AG09309 (cell line): ENCODE measurements at regions not wholly inside any gene's neighbourhood (a gene's known extent, or its start where the extent isn't known, plus 50 kb on each side); places are given as distances from the start of the nearest gene placed in this dataset.
"Not testable (repeated sequence)": the region's sequence is repeated elsewhere in the genome, so short reads cannot be mapped to it uniquely, and the experiment has no call there.

Experiments used
- DNase-seq: peaks from one replicate; pipeline ENCODE4 v3.0.0-alpha.2; 2010; ENCODE audit warnings: low read depth
- H3K4me3 ChIP-seq: 2 replicates; pipeline ENCODE4 v1.5.1; 2011; ENCODE audit warnings: mild to moderate bottlenecking, low read depth, low read length, moderate library complexity; ENCODE audit not compliant: control insufficient read depth
- TF ChIP-seq, protein P1 (sequence below): IDR thresholded peaks from 2 replicates; pipeline ENCODE4 v1.5.1; 2011; ENCODE audit warnings: mild to moderate bottlenecking, low read depth, low read length, inconsistent platforms; ENCODE audit not compliant: insufficient read depth, control insufficient read depth; ENCODE audit errors: missing control alignments

DNA sequence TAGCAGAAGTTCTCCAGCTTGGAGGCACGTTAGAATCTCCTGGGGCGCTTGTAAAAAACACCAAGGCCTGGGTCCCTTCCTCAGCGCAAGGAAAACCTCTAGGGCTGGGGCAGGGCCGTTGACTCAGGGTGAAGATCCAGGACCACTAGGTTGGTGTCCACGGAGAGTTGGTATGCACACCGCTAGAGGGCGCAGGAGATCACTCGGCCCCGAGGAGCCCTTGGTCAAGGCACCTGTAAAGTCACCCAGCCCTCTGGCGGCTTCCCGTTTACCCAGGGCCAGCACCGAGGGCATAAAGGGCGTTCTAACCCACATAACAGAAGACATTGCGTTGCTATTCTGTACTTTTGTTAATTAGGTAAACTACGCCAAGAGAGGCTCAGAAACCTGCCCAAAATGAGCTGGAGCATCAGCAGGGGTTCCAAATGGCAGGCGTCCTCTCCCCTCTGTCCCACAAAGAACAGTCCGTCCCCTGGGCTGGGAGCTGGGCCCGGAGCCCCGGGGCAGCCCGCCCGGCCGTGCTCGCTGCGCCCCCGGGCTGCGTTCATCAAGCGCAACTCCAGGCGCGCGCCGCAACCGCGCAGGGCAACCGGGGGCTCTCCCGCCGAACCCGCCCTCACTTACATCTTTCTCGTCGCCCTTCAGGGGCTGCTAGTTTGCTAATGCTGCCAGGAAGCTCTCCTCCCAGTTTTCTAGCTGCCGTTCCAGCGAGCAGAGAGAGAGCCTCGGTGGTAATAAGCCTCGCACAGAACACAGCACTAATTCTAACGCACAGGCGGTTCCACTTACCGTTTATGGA, 332.1 kb downstream of the ARRDC4 start:
- H3K4me3 ChIP-seq, result no peak overlapping the region
- TF ChIP-seq, protein P1, sequence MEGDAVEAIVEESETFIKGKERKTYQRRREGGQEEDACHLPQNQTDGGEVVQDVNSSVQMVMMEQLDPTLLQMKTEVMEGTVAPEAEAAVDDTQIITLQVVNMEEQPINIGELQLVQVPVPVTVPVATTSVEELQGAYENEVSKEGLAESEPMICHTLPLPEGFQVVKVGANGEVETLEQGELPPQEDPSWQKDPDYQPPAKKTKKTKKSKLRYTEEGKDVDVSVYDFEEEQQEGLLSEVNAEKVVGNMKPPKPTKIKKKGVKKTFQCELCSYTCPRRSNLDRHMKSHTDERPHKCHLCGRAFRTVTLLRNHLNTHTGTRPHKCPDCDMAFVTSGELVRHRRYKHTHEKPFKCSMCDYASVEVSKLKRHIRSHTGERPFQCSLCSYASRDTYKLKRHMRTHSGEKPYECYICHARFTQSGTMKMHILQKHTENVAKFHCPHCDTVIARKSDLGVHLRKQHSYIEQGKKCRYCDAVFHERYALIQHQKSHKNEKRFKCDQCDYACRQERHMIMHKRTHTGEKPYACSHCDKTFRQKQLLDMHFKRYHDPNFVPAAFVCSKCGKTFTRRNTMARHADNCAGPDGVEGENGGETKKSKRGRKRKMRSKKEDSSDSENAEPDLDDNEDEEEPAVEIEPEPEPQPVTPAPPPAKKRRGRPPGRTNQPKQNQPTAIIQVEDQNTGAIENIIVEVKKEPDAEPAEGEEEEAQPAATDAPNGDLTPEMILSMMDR, result peak; percentile 67
- DNase-seq, result no peak

DNA sequence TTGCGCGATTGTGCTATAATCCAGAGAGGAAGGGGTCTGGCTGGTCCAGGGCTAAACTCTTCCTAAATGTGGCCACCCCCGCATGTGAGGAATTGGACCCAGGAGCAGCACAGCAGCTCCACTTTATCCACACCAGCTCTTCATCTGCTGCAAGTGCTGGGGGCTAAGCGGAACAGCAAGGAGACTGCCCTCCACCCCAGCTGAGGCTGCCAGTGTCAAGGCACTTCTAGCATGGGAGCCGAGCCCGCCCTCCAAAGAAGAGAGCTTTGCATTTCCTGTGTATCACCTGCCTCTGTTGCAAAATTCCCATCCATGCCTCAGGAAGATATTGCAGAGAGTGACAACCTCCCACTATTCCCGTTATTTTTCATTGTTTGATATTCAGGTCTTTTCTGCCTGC, 333.6 kb downstream of the ARRDC4 start:
- no peak for DNase-seq
- TF ChIP-seq, protein P1, result no peak
- no peak overlapping the region for H3K4me3 ChIP-seq

DNA sequence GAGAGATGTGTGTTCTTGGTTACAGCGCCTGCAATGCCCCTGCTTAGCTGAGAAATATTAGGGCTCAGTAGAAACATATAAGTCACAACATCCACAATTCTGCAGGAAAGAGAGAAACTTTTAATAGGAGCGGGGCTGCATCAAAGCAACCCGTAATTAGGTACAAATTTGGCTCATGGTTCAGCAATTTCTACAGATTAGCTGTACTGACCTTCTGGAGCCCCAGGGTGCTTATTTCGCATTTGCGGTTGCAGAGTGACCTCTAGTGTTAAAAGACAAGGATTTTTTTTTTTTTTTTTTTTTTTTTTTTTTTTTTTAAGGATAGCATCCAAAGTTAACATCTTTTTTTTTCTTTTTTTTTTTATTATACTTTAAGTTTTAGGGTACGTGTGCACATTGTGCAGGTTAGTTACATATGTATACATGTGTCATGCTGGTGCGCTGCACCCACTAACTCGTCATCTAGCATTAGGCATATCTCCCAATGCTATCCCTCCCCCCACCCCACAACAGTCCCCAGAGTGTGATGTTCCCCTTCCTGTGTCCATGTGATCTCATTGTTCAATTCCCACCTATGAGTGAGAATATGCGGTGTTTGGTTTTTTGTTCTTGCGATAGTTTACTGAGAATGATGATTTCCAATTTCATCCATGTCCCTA, 334.7 kb downstream of the ARRDC4 start:
- not testable (repeated sequence) for H3K4me3 ChIP-seq, DNase-seq
- TF ChIP-seq, protein P1, result peak; percentile 44

DNA sequence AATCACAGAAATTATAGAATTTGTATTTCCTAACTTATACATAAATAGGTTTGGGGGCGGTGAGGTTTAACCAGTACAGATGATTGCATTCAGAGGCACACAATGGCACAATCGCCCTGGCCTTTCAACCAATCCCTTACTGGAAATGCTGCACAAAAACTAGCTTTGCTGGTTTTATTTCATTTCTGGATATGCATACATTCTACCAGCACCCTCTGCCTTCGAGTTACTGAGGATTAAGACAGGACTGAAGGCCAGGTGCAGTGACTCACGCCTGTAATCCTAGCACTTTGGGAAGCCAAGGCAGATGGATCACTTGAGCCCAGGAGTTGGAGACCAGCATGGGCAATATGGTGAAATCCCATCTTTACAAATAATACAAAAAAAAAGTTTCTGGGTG, 336.1 kb downstream of the ARRDC4 start:
- DNase-seq, result no peak
- TF ChIP-seq, protein P1, result no peak
- H3K4me3 ChIP-seq, result no peak overlapping the region

DNA sequence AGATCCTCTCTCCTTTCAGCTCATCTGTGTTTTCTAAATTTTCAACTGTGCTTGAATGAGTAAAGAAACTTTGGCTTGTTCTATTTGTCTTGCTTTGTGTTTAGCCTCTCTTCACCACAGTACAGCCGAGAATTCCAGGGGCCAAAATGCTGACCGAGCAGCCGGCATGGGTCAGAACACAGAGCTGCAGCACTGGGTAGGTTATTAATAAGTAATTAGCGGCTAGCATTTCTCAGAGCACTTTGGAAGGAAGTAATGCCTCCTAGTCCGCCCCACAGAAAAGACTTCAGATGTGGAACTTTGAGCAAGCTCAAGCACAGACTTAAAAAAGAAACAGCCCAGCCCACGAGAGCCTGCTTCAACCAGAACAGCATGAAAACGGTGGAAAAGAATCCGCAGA, 343.9 kb downstream of the ARRDC4 start:
- DNase-seq, result no peak
- TF ChIP-seq, protein P1, result no peak
- H3K4me3 ChIP-seq, result no peak overlapping the region

DNA sequence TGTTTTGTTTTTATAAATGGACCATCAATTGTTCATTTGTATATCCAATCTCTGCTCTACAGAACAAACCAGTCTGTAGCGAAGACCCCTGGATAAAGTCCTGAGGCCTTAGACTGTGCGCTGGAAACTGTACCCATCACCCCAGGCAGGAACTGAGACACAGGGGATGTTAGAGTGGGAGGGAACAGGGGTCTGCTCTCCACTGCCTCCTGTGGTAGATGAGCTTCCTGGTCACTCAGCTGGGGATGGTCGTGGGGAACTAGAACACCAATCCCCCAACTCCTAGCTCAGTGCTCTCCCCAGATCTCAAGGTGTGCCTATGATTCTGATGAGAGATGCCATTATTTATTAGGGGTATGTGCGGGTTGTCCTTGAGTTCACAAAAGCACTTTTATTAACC, 340.2 kb upstream of the IGF1R start:
- TF ChIP-seq, protein P1, result no peak
- no peak overlapping the region for H3K4me3 ChIP-seq
- no peak for DNase-seq
